GM21515 (cell line): ENCODE measurements at regions not wholly inside any gene's neighbourhood (a gene's known extent, or its start where the extent isn't known, plus 50 kb on each side); places are given as distances from the start of the nearest gene placed in this dataset.

Experiments used
- ATAC-seq: cut with Tn5 transposase; IDR thresholded peaks from one replicate; pipeline ENCODE4 v1.9.1; 2021; ENCODE audit not compliant: unreplicated experiment

DNA sequence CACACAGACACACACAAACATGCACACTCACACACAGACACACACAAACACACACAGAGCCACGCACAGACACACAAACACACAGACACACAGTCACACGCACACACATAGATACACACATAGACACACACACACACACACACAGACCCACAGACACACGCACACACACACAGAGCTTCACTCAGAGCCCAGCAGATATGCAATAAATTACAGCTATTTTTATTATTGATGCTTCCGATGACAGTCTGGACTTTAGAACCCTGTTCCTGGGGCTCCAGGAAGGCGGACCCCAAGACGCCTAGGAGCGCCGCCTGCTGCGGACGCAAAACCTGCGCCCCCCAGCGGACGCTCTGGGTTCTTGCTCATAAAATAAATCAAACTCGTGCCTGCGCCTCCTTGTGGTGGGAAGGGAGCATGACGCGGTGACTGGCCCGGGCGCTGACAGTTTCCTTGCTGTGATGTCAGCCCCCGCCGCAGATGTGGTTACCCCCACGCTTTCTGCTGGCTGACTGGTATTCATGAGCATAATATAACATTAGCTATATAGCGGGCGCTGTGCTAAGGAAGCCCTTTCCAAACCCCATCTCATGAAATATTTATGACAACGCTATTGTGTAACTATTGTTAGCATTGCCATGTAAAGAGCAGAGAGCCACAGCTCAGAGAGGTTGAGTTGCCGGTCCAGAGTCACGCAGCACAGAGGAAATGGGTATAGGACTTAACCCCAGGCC is 64.4 kb upstream of the TM9SF2 start:
- ATAC-seq: peak; percentile 41

DNA sequence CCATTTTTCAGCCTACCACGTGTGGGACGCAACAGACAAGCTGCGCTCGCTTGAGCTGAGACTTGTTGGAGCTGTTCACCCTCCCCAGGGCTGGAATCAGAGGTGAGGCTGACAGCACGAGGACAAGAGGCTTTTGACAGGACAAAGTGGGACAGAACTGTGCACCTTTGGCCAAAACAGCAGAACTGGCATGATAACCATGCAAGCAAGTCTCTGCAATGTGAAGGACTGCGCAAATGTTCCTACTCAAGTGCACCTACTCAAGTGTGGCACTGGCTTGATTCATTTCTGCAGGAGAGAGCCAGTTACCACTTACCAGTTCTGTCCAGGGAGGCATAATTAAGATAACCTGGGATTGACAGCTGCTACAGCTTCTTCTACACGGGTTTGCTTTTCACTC is 62.2 kb upstream of the TM9SF2 start:
- ATAC-seq: no peak

DNA sequence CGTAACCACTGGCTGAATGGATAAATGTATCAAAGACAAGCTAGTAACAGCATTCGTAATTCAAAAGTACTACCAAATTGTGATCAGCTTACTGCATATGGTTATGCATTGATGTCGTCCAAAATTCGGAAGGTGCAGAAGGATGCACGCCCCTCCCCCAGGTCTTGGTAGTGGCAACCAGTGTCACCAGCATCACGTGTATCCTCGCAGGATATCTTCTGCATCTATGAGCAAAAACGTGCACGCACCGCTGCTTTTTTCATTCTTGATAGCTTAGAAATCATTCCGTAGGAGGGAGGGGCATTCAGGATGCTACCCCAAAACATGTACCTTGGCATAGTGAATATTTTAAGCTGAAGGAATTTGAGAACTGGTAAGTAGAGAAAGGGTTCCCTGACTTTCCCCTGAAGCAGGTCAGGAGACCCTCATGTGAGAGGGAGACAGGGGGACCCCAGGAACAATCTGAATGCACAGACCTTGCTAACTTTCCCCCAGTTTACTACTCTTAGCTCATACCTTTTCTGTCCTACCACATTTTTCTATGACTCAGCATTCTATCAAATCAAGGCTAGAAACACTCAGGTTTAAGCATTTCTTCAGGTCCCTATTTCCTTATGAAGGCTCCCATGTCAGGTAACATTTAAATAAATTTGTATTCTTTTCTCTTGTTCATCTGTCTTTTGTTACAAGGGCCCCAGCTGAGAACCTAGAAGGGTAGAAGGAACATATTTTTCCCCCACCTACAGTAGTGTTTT is 61.2 kb upstream of the TM9SF2 start:
- no peak for ATAC-seq

DNA sequence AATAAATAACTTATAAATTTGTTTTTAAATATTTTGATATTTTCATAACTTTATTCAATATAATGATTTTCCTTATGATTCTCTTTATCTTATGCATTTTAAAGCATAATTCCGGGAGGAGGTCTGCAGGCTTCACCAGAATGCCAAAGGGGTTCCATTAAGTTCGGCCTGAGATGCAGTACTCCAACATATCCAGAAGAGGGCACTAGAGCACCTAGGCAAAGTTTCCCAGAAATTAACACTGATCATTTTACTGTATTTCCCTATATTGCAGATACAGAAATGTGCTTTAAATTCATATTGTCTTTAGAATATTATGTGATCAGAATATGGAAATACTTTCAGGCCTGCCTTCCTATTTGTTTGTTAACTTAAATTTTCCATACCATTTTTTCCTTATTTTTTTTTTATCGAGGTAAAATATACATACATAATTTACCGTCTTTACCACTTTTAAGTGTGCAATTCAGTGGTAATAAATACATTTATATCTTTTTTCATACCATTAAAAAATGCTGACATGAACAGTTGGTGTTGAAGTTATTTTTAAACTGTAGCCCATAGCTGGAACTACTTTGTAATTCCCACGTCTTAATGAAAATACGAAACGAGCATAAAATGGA is 58.9 kb upstream of the TM9SF2 start:
- ATAC-seq: peak; percentile 59

DNA sequence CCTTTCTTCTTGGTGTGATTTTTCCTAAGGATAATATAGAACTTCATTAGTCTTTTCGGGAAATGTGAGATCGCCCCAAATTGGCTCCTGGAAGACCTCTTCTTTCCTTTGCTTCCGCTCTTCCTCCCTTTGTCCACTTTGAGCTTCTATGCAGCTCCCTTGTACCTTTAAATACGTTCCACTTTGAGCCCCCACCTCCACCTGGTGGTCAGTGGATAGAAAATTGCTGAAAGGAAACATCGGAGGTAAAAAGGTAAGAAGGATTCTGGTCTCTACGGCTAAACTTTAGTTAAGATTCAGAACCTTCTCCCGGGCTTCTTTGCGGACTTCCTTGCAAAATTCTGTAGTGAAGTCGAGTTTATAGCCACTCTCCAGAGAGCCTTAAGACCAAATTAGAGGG is 55.0 kb upstream of the TM9SF2 start:
- no peak for ATAC-seq

DNA sequence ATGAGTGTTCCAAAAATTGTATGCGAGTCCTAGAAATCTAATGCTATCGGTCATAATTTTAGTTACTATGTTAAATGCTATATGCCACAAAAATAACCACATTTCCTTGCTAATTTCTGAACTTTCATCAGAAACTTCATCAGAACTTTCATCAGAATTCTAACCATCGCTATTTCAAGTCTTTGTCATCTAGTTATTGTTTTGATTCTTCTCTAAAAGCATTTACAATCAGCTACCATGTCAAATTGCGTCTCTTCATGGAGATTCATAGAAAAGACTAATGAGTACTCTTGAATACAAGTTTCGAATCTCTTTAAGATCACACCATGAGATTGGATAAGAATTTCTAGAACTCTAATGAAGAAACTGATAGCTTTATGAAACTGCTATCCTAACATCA is 52.7 kb upstream of the TM9SF2 start:
- no peak for ATAC-seq

DNA sequence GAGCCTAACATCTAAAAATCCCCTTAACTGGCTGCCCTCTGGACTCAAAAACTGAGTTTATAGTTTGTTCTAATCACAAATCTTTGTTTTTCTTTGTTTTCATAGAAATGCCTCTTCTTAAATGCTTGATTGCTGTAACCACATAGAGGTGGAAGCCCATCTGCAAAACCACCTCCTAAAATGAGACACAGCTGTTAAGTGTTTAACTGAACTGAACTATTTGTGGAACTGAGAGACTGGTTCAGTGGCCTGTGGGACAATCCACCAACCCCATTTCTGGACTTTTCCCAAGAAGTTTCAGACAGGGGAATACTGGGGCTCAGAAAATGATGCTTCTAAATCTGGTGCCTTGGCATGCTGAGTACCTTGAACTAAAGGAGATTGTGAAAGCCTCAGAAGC is 50.9 kb upstream of the TM9SF2 start:
- no peak for ATAC-seq
